ENCODE measurements at regions not wholly inside any gene's neighbourhood (a gene's known extent, or its start where the extent isn't known, plus 50 kb on each side); places are given as distances from the start of the nearest gene placed in this dataset.

- Histone ChIP-seq H3K36me3 (ENCODE audit: insufficient read depth, low read length, poor library complexity, severe bottlenecking) (no peaks in the 10 kb centered on the region), H3K4me1 (ENCODE audit: insufficient read depth, low read length, poor library complexity, severe bottlenecking) (no peaks in the 10 kb centered on the region), H3K27me3 (replicated peaks; ENCODE audit: insufficient read depth, low read depth, low read length, poor library complexity) (no peaks in the 10 kb centered on the region), H3K27ac (ENCODE audit: low read depth, low read length, poor library complexity, severe bottlenecking) (no peak overlapping the region), H3K4me3 (ENCODE audit: low read depth, low read length, poor library complexity, severe bottlenecking) (no peak overlapping the region), H3K9me3 (ENCODE audit: low read depth, low read length, poor library complexity, severe bottlenecking) (no peaks in the 10 kb centered on the region)
- BruUV-seq (replicated peaks): no TSS peak
- no peak for DNase-seq (ENCODE audit: low spot score)
- TF ChIP-seq EZH2 (IDR thresholded peaks at IDR 0.05; ENCODE audit: borderline replicate concordance, low read depth, low read length, poor library complexity, severe bottlenecking): no peak
- TF ChIP-seq CTCF (conservative IDR thresholded peaks at IDR 0.05; ENCODE audit: low read depth, low read length): no peak
- CTCF ChIA-PET: no interaction called here
- intact Hi-C loops (cut with micrococcal nuclease; ENCODE audit: unreplicated experiment): no loop called here
- POLR2A ChIA-PET (ENCODE audit: low non-redundant PET): no interaction called here
Observed at GRCh38 chr4:38582445-38582844, 81.6 kb upstream of the KLF3 start.

- Histone ChIP-seq H3K4me1 (ENCODE audit: insufficient read depth, low read length, poor library complexity, severe bottlenecking) (no peaks in the 10 kb centered on the region), H3K36me3 (ENCODE audit: insufficient read depth, low read length, poor library complexity, severe bottlenecking) (no peaks in the 10 kb centered on the region), H3K27ac (ENCODE audit: low read depth, low read length, poor library complexity, severe bottlenecking) (no peak overlapping the region), H3K27me3 (replicated peaks; ENCODE audit: insufficient read depth, low read depth, low read length, poor library complexity) (no peaks in the 10 kb centered on the region), H3K9me3 (ENCODE audit: low read depth, low read length, poor library complexity, severe bottlenecking) (no peaks in the 10 kb centered on the region), H3K4me3 (ENCODE audit: low read depth, low read length, poor library complexity, severe bottlenecking) (no peak overlapping the region)
- ChIA-PET CTCF (no interaction called here), POLR2A (ENCODE audit: low non-redundant PET) (no interaction called here)
- DNase-seq (ENCODE audit: low spot score): no peak
- TF ChIP-seq EZH2 (IDR thresholded peaks at IDR 0.05; ENCODE audit: borderline replicate concordance, low read depth, low read length, poor library complexity, severe bottlenecking) (no peak), CTCF (conservative IDR thresholded peaks at IDR 0.05; ENCODE audit: low read depth, low read length) (no peak)
- no TSS peak for BruUV-seq (replicated peaks)
- intact Hi-C loops (cut with micrococcal nuclease; ENCODE audit: unreplicated experiment): no loop called here
Observed at GRCh38 chr4:38582889-38583470, 81.0 kb upstream of the KLF3 start.

DNA sequence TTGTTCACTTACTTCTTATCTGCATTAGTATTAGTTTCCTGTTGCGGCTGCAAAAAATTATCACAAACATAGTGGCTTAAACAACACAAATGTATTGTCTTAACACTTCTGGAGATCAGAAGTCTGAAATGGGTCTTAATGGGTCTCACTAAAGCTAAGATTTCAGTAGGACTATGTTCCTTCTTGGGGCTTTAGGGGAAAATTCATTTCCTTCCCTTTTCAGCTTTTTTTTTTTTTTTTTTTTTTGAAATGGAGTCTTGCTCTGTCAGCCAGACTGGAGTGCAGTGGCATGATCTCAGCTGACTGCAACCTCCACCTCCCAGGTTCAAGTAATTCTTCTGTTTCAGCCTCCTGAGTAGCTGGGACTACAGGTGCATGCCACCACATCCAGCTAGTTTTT is 78.1 kb upstream of the KLF3 start:
- Histone ChIP-seq H3K4me3 (ENCODE audit: low read depth, low read length, poor library complexity, severe bottlenecking) (no peak overlapping the region), H3K27me3 (replicated peaks; ENCODE audit: insufficient read depth, low read depth, low read length, poor library complexity) (no peaks in the 10 kb centered on the region), H3K36me3 (ENCODE audit: insufficient read depth, low read length, poor library complexity, severe bottlenecking) (no peaks in the 10 kb centered on the region), H3K4me1 (ENCODE audit: insufficient read depth, low read length, poor library complexity, severe bottlenecking) (no peaks in the 10 kb centered on the region), H3K9me3 (ENCODE audit: low read depth, low read length, poor library complexity, severe bottlenecking) (no peaks in the 10 kb centered on the region), H3K27ac (ENCODE audit: low read depth, low read length, poor library complexity, severe bottlenecking) (no peak overlapping the region)
- DNase-seq (ENCODE audit: low spot score): no peak
- BruUV-seq (replicated peaks): no TSS peak
- ChIA-PET POLR2A (ENCODE audit: low non-redundant PET) (interaction anchor here (0.6 kb wide), 1 partner anchor 31 kb away, joined by 6 read pairs; no protein-coding TSS in a partner anchor), CTCF (no interaction called here)
- intact Hi-C loops (cut with micrococcal nuclease; ENCODE audit: unreplicated experiment): no loop called here
- TF ChIP-seq EZH2 (IDR thresholded peaks at IDR 0.05; ENCODE audit: borderline replicate concordance, low read depth, low read length, poor library complexity, severe bottlenecking): no peak
- no peak for TF ChIP-seq CTCF (conservative IDR thresholded peaks at IDR 0.05; ENCODE audit: low read depth, low read length)

Data from A673 (cell line).